ENCODE measurements at regions not wholly inside any gene's neighbourhood (a gene's known extent, or its start where the extent isn't known, plus 50 kb on each side); places are given as distances from the start of the nearest gene placed in this dataset.
A peak's percentile ranks its signal among the peaks of the same experiment; 100 is the strongest.

- H3K27me3 Mint-ChIP-seq = no peaks in the 10 kb centered on the region
- no peaks in the 10 kb centered on the region for H3K36me3 Mint-ChIP-seq
- H3K9me3 Mint-ChIP-seq = no peaks in the 10 kb centered on the region
- no peak for TF ChIP-seq CTCF (conservative IDR thresholded peaks at IDR 0.05)
- no peak for DNase-seq (ENCODE audit: extremely low spot score, unreplicated experiment)
- H3K27ac Mint-ChIP-seq = no peak overlapping the region
- no peak overlapping the region for H3K4me3 Mint-ChIP-seq
- peaks cover 4% of the 10 kb centered on the region for H3K4me1 Mint-ChIP-seq (ENCODE audit: unreplicated experiment)
These were observed 975.5 kb downstream of the OLFM4 start for GRCh38 chr13:54004026-54004699.

- DNase-seq (ENCODE audit: extremely low spot score, unreplicated experiment) = no peak
- Mint-ChIP-seq H3K27ac (no peak overlapping the region), H3K4me1 (ENCODE audit: unreplicated experiment) (peaks cover 4% of the 10 kb centered on the region), H3K27me3 (no peaks in the 10 kb centered on the region), H3K36me3 (no peaks in the 10 kb centered on the region), H3K9me3 (no peaks in the 10 kb centered on the region), H3K4me3 (no peak overlapping the region)
- TF ChIP-seq CTCF (conservative IDR thresholded peaks at IDR 0.05) = no peak
These were observed 987.9 kb downstream of the OLFM4 start for GRCh38 chr13:54016542-54016941.

- TF ChIP-seq CTCF (conservative IDR thresholded peaks at IDR 0.05) = no peak
- peaks cover 4% of the 10 kb centered on the region for H3K4me1 Mint-ChIP-seq (ENCODE audit: unreplicated experiment)
- no peaks in the 10 kb centered on the region for H3K36me3 Mint-ChIP-seq
- peaks cover 3% of the 10 kb centered on the region for H3K9me3 Mint-ChIP-seq
- H3K27ac Mint-ChIP-seq = no peak overlapping the region
- H3K4me3 Mint-ChIP-seq = no peak overlapping the region
- no peak for DNase-seq (ENCODE audit: extremely low spot score, unreplicated experiment)
- no peaks in the 10 kb centered on the region for H3K27me3 Mint-ChIP-seq
These were observed 989.9 kb downstream of the OLFM4 start for GRCh38 chr13:54018485-54018884.

- H3K9me3 Mint-ChIP-seq = peaks cover 9% of the 10 kb centered on the region
- H3K27ac Mint-ChIP-seq = peak overlapping the region; percentile 59
- H3K4me1 Mint-ChIP-seq (ENCODE audit: unreplicated experiment) = no peaks in the 10 kb centered on the region
- no peaks in the 10 kb centered on the region for H3K27me3 Mint-ChIP-seq
- TF ChIP-seq CTCF (conservative IDR thresholded peaks at IDR 0.05) = no peak
- no peak for DNase-seq (ENCODE audit: extremely low spot score, unreplicated experiment)
- no peak overlapping the region for H3K4me3 Mint-ChIP-seq
- H3K36me3 Mint-ChIP-seq = no peaks in the 10 kb centered on the region
These were observed 1000.6 kb downstream of the OLFM4 start for GRCh38 chr13:54029226-54029625.

- Mint-ChIP-seq H3K9me3 (peaks cover 7% of the 10 kb centered on the region), H3K4me3 (no peak overlapping the region), H3K27me3 (no peaks in the 10 kb centered on the region), H3K27ac (peak overlapping the region; percentile 59), H3K36me3 (no peaks in the 10 kb centered on the region), H3K4me1 (ENCODE audit: unreplicated experiment) (no peaks in the 10 kb centered on the region)
- no peak for TF ChIP-seq CTCF (conservative IDR thresholded peaks at IDR 0.05)
- DNase-seq (ENCODE audit: extremely low spot score, unreplicated experiment) = no peak
These were observed 1001.1 kb downstream of the OLFM4 start for GRCh38 chr13:54029720-54030119.

Measured in type B pancreatic cell (in vitro differentiated cells).